ENCODE measurements at regions not wholly inside any gene's neighbourhood (a gene's known extent, or its start where the extent isn't known, plus 50 kb on each side); places are given as distances from the start of the nearest gene placed in this dataset.

DNA sequence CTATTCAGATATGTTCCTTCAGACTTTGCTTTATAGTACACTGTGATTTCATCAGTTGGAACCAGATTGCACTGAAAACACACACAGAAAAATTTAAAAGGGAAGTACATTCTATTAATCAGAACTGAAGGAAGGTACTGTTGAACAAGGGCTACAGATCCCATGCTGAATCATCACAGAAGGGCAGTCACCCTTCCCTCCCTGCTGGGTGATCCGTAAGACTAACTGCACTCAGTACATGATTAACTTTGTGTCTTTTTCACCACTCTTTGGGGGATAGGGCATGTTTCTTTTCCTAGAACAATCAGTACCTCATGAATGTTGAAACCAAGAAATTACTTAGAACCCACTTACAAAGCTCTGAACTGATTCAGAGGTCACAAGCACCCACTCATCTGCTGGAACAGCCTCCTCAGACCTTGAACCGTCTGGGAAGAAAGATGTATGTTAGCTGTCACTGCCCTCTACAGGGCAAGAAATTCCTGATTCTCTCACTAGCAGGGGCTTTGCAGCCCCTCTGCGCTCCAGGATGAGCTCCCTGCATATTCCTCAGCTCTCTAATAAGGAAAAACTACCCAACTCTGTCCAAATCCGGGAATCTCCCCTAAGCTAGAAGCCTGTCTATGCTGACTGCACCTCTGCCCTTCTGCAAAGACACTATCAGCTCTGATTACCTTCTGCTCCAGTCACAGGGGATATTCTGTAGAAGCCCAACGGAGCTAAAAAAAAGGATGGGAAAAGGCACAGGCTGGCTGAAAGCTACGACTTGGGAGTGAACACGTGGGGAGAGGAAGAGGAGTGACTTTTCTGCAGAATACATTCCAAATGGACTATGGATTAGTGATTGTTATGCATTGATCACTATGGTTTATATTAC, 51.0 kb downstream of the IARS1 start:
- no peak overlapping the region for H2BK120ac ChIP-seq (ENCODE audit: low read depth, low read length)
- no peak overlapping the region for H3K27ac ChIP-seq (replicated peaks; ENCODE audit: low read length)
- H2BK5ac ChIP-seq (ENCODE audit: low read length), result no peak overlapping the region
- no peak overlapping the region for H2BK12ac ChIP-seq (ENCODE audit: low read length)
- no peak overlapping the region for H4K8ac ChIP-seq (ENCODE audit: low read depth, low read length)
- no peak overlapping the region for H2AK5ac ChIP-seq (ENCODE audit: low read depth, low read length)
- no peak overlapping the region for H3K23ac ChIP-seq (ENCODE audit: low read depth, low read length, poor library complexity)
- no peak overlapping the region for H3K14ac ChIP-seq (ENCODE audit: low read length)
- no CpG with 5 or more reads among the region's 7 CpGs for WGBS, 2 donors (ENCODE audit: extremely low coverage in 2 of 2, insufficient read length in 2 of 2, insufficient replicate concordance in 1 of 2)
- no peak overlapping the region for H3K9ac ChIP-seq (ENCODE audit: low read depth, low read length, poor library complexity)
- no peaks in the 10 kb centered on the region for H3K79me1 ChIP-seq (ENCODE audit: low read depth, low read length)
- no peak overlapping the region for H4K91ac ChIP-seq (ENCODE audit: low read depth, low read length, poor library complexity)
- no peak overlapping the region for H3K18ac ChIP-seq (ENCODE audit: low read length)
- H3K4me3 ChIP-seq (ENCODE audit: low read length in 2 of 2), result no peak overlapping the region
- no peak overlapping the region for H2BK15ac ChIP-seq (ENCODE audit: low read length)
- no peaks in the 10 kb centered on the region for H3K4me1 ChIP-seq (ENCODE audit: control insufficient read depth in 2 of 2, insufficient read depth in 1 of 2, low read depth in 1 of 2, low read length in 2 of 2)
- peaks cover 0 to 2% (median 0%) of the 10 kb centered on the region in 3 experiments for H3K27me3 ChIP-seq (ENCODE audit: control insufficient read depth in 3 of 3, insufficient read depth in 3 of 3, low read depth in 1 of 3, low read length in 3 of 3)
- H3K9me3 ChIP-seq (replicated peaks in 1 of 2; ENCODE audit: control insufficient read depth in 2 of 2, insufficient read depth in 1 of 2, low read depth in 1 of 2, low read length in 2 of 2), result peaks cover 0 to 2% of the 10 kb centered on the region in 2 donors
- H2AFZ ChIP-seq (ENCODE audit: low read length), result no peak overlapping the region
- H3K4ac ChIP-seq (ENCODE audit: low read length), result no peak overlapping the region
- no peak for DNase-seq (ENCODE audit: low spot score)
- peaks cover 51 to 100% of the 10 kb centered on the region in 2 donors for H3K36me3 ChIP-seq (replicated peaks in 1 of 2; ENCODE audit: control insufficient read depth in 2 of 2, insufficient read depth in 2 of 2, low read length in 2 of 2)
- no peak overlapping the region for H3K4me2 ChIP-seq (ENCODE audit: insufficient read depth, low read length, poor library complexity, severe bottlenecking)

DNA sequence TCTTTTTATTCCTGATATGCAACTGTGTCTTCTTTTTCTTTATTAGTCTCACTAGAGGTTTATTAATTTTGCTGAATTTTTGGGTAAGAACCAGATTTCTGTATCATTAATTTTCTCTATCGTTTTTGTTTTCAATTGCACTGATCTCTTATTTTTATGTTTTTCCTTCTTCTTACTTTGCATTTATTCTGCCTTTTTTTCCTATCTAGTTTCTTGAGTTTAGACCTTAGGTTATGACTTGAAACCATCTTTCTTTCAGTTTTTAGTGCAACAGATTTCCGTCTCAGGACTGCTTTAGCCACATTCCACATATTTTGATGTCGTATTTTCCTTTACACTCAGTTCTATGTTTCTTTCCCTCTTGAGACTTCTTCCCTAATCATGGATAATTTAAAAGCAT, 56.6 kb downstream of the IARS1 start:
- Histone ChIP-seq H3K4ac (ENCODE audit: low read length) (no peak overlapping the region), H3K27ac (replicated peaks; ENCODE audit: low read length) (no peak overlapping the region), H2AK5ac (ENCODE audit: low read depth, low read length) (no peak overlapping the region), H4K91ac (ENCODE audit: low read depth, low read length, poor library complexity) (no peak overlapping the region), H3K14ac (ENCODE audit: low read length) (no peak overlapping the region), H3K9ac (ENCODE audit: low read depth, low read length, poor library complexity) (no peak overlapping the region), H3K4me2 (ENCODE audit: insufficient read depth, low read length, poor library complexity, severe bottlenecking) (no peak overlapping the region), H2BK120ac (ENCODE audit: low read depth, low read length) (no peak overlapping the region), H2BK5ac (ENCODE audit: low read length) (no peak overlapping the region), H3K18ac (ENCODE audit: low read length) (no peak overlapping the region), H3K23ac (ENCODE audit: low read depth, low read length, poor library complexity) (no peak overlapping the region), H3K79me1 (ENCODE audit: low read depth, low read length) (no peaks in the 10 kb centered on the region), H3K27me3 (ENCODE audit: control insufficient read depth in 3 of 3, insufficient read depth in 3 of 3, low read depth in 1 of 3, low read length in 3 of 3) (no peaks in the 10 kb centered on the region), H3K4me1 (ENCODE audit: control insufficient read depth in 2 of 2, insufficient read depth in 1 of 2, low read depth in 1 of 2, low read length in 2 of 2) (no peaks in the 10 kb centered on the region), H2AFZ (ENCODE audit: low read length) (no peak overlapping the region), H3K9me3 (replicated peaks in 1 of 2; ENCODE audit: control insufficient read depth in 2 of 2, insufficient read depth in 1 of 2, low read depth in 1 of 2, low read length in 2 of 2) (no peaks in the 10 kb centered on the region), H3K36me3 (replicated peaks in 1 of 2; ENCODE audit: control insufficient read depth in 2 of 2, insufficient read depth in 2 of 2, low read length in 2 of 2) (peaks cover 29 to 100% of the 10 kb centered on the region in 2 donors), H4K8ac (ENCODE audit: low read depth, low read length) (no peak overlapping the region), H3K4me3 (ENCODE audit: low read length in 2 of 2) (no peak overlapping the region), H2BK15ac (ENCODE audit: low read length) (no peak overlapping the region), H2BK12ac (ENCODE audit: low read length) (no peak overlapping the region)
- WGBS, 2 donors (ENCODE audit: extremely low coverage in 2 of 2, insufficient read length in 2 of 2, insufficient replicate concordance in 1 of 2), result no CpG with 5 or more reads among the region's 3 CpGs
- no peak for DNase-seq (ENCODE audit: low spot score)

DNA sequence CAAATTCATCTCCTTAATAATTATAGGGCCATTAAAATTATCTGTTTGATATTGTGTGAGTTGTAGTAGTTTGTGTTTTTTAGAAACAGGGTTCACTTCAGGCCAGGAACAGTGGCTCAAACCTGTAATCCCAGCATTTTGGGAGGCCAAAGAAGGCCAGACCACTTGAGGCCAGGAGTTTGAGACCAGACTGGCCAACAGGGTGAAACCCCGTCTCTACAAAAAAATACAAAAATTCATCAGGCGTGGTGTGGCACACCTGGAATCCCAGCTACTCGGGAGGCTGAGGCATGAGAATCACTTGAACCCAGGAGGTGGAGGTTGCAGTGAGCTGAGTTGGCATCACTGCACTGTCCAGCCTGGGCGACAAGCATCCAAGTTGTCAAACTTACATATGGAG, 57.0 kb downstream of the IARS1 start:
- no CpG with 5 or more reads among the region's 4 CpGs for WGBS, 2 donors (ENCODE audit: extremely low coverage in 2 of 2, insufficient read length in 2 of 2, insufficient replicate concordance in 1 of 2)

DNA sequence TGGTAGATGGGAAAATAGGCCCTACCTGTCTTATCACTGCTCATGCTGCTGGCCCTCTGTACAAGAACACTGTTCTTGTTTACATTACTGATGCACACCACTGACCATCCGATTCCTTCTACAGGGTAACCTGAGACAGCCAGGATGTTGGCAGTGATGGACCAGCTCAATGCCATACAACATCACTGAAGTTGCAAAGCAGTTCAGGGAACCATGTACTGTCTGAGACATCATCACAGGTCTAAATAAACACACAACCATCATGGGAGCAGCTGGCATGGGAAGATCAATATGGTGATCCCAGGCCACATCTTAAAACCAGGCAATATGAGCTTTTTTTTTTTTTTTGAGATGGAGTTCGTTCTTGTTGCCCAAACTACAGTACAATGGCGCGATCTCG, 59.0 kb downstream of the IARS1 start:
- Histone ChIP-seq H3K4me3 (ENCODE audit: low read length in 2 of 2) (no peak overlapping the region), H3K9ac (ENCODE audit: low read depth, low read length, poor library complexity) (no peak overlapping the region), H2BK120ac (ENCODE audit: low read depth, low read length) (no peak overlapping the region), H3K4me2 (ENCODE audit: insufficient read depth, low read length, poor library complexity, severe bottlenecking) (no peak overlapping the region), H2AK5ac (ENCODE audit: low read depth, low read length) (no peak overlapping the region), H2BK12ac (ENCODE audit: low read length) (no peak overlapping the region), H4K8ac (ENCODE audit: low read depth, low read length) (no peak overlapping the region), H3K9me3 (replicated peaks in 1 of 2; ENCODE audit: control insufficient read depth in 2 of 2, insufficient read depth in 1 of 2, low read depth in 1 of 2, low read length in 2 of 2) (peaks cover 2 to 9% of the 10 kb centered on the region in 2 donors), H2BK15ac (ENCODE audit: low read length) (no peak overlapping the region), H2AFZ (ENCODE audit: low read length) (no peak overlapping the region), H3K27me3 (ENCODE audit: control insufficient read depth in 3 of 3, insufficient read depth in 3 of 3, low read depth in 1 of 3, low read length in 3 of 3) (no peaks in the 10 kb centered on the region), H3K18ac (ENCODE audit: low read length) (no peak overlapping the region), H3K79me1 (ENCODE audit: low read depth, low read length) (no peaks in the 10 kb centered on the region), H3K27ac (replicated peaks; ENCODE audit: low read length) (no peak overlapping the region), H3K4me1 (ENCODE audit: control insufficient read depth in 2 of 2, insufficient read depth in 1 of 2, low read depth in 1 of 2, low read length in 2 of 2) (no peaks in the 10 kb centered on the region), H3K36me3 (replicated peaks in 1 of 2; ENCODE audit: control insufficient read depth in 2 of 2, insufficient read depth in 2 of 2, low read length in 2 of 2) (peaks cover 20 to 100% of the 10 kb centered on the region in 2 donors), H3K23ac (ENCODE audit: low read depth, low read length, poor library complexity) (no peak overlapping the region), H4K91ac (ENCODE audit: low read depth, low read length, poor library complexity) (no peak overlapping the region), H3K14ac (ENCODE audit: low read length) (no peak overlapping the region), H3K4ac (ENCODE audit: low read length) (no peak overlapping the region), H2BK5ac (ENCODE audit: low read length) (no peak overlapping the region)
- no peak for DNase-seq (ENCODE audit: low spot score)
- no CpG with 5 or more reads among the region's 5 CpGs for WGBS, 2 donors (ENCODE audit: extremely low coverage in 2 of 2, insufficient read length in 2 of 2, insufficient replicate concordance in 1 of 2)

More for the DNA sequence above, 57.0 kb downstream of the IARS1 start:
- Histone ChIP-seq H3K27me3 (ENCODE audit: control insufficient read depth in 3 of 3, insufficient read depth in 3 of 3, low read depth in 1 of 3, low read length in 3 of 3) (no peaks in the 10 kb centered on the region), H3K4me1 (ENCODE audit: control insufficient read depth in 2 of 2, insufficient read depth in 1 of 2, low read depth in 1 of 2, low read length in 2 of 2) (no peaks in the 10 kb centered on the region), H2AFZ (ENCODE audit: low read length) (no peak overlapping the region), H3K27ac (replicated peaks; ENCODE audit: low read length) (no peak overlapping the region), H3K4ac (ENCODE audit: low read length) (no peak overlapping the region), H3K4me3 (ENCODE audit: low read length in 2 of 2) (no peak overlapping the region), H3K14ac (ENCODE audit: low read length) (no peak overlapping the region), H2BK5ac (ENCODE audit: low read length) (no peak overlapping the region), H3K9me3 (replicated peaks in 1 of 2; ENCODE audit: control insufficient read depth in 2 of 2, insufficient read depth in 1 of 2, low read depth in 1 of 2, low read length in 2 of 2) (no peaks in the 10 kb centered on the region), H2BK12ac (ENCODE audit: low read length) (no peak overlapping the region), H3K23ac (ENCODE audit: low read depth, low read length, poor library complexity) (no peak overlapping the region), H3K9ac (ENCODE audit: low read depth, low read length, poor library complexity) (no peak overlapping the region), H3K79me1 (ENCODE audit: low read depth, low read length) (no peaks in the 10 kb centered on the region), H3K4me2 (ENCODE audit: insufficient read depth, low read length, poor library complexity, severe bottlenecking) (no peak overlapping the region), H2AK5ac (ENCODE audit: low read depth, low read length) (no peak overlapping the region), H2BK120ac (ENCODE audit: low read depth, low read length) (no peak overlapping the region), H3K18ac (ENCODE audit: low read length) (no peak overlapping the region), H2BK15ac (ENCODE audit: low read length) (no peak overlapping the region), H3K36me3 (replicated peaks in 1 of 2; ENCODE audit: control insufficient read depth in 2 of 2, insufficient read depth in 2 of 2, low read length in 2 of 2) (peaks cover 27 to 100% of the 10 kb centered on the region in 2 donors), H4K8ac (ENCODE audit: low read depth, low read length) (no peak overlapping the region), H4K91ac (ENCODE audit: low read depth, low read length, poor library complexity) (no peak overlapping the region)
- DNase-seq (ENCODE audit: low spot score), result no peak

Measured in neuronal stem cell (in vitro differentiated cells).